PC-3 (cell line): ENCODE measurements at regions not wholly inside any gene's neighbourhood (a gene's known extent, or its start where the extent isn't known, plus 50 kb on each side); places are given as distances from the start of the nearest gene placed in this dataset.

ENCODE experiments used
- ATAC-seq: fragments of 200-7000 bp; cut with Tn5 transposase; 2 replicates; pipeline ENCODE4 v1.9.1; 2020; ENCODE audit warnings: mild to moderate bottlenecking, moderate library complexity
- BruUV-seq: library from RNA; stranded (reverse); fragments of 400-500 nt; replicated peaks from 2 replicates; lab custom pipeline; 2021; lab: Mats Ljungman, UMichigan
- CTCF ChIA-PET: fragments of 300-600 bp; sonication (Branson Sonifier 250); formaldehyde crosslinking; loops from one replicate; lab custom pipeline; 2022; ENCODE audit warnings: antibody characterized with exemption; lab: Charles Lee
- POLR2A ChIA-PET: fragments of 300-600 bp; sonication (Branson Sonifier 250); formaldehyde crosslinking; loops from one replicate; lab custom pipeline; 2022; ENCODE audit warnings: antibody characterized with exemption; ENCODE audit not compliant: unreplicated experiment; lab: Charles Lee
- DNase-seq: peaks from one replicate; pipeline ENCODE4 v3.0.0-alpha.2; 2015
- H2AFZ ChIP-seq: fragments of 300-600 bp; sonication (generic); 2 replicates; pipeline ENCODE4 v1.6.0; 2016; ENCODE audit warnings: antibody characterized with exemption, low read length
- H3F3A ChIP-seq: fragments of 300-600 bp; sonication (generic); one replicate; pipeline ENCODE4 v1.6.0; 2017; ENCODE audit warnings: antibody characterized with exemption, low read length, control low read depth, mild to moderate bottlenecking; ENCODE audit not compliant: unreplicated experiment
- H3K27ac ChIP-seq: fragments of 300-600 bp; sonication (generic); 2 replicates; pipeline ENCODE4 v1.5.1; 2016; ENCODE audit warnings: mild to moderate bottlenecking, low read length
- H3K27me3 ChIP-seq: fragments of 300-600 bp; sonication (generic); 2 replicates; pipeline ENCODE4 v1.6.1; 2016; ENCODE audit warnings: low read length, mixed read lengths
- H3K36me3 ChIP-seq: fragments of 300-600 bp; sonication (generic); 2 replicates; pipeline ENCODE4 v1.6.1; 2016; ENCODE audit warnings: low read depth, mixed run types, low read length, mixed read lengths
- H3K4me1 ChIP-seq: fragments of 300-600 bp; sonication (generic); 2 replicates; pipeline ENCODE4 v1.5.1; 2016; ENCODE audit warnings: low read length; ENCODE audit not compliant: insufficient read depth
- H3K4me2 ChIP-seq: fragments of 300-600 bp; sonication (generic); 2 replicates; pipeline ENCODE4 v1.6.0; 2016; ENCODE audit warnings: low read length
- H3K4me3 ChIP-seq: fragments of 300-600 bp; sonication (generic); 2 replicates; pipeline ENCODE4 v1.5.1; 2016; ENCODE audit warnings: mild to moderate bottlenecking, low read length, mixed read lengths
- H3K79me2 ChIP-seq: fragments of 300-600 bp; sonication (generic); 2 replicates; pipeline ENCODE4 v1.6.1; 2017; ENCODE audit warnings: low read length, mixed read lengths
- H3K9ac ChIP-seq: fragments of 300-600 bp; sonication (generic); 2 replicates; pipeline ENCODE4 v1.6.0; 2016; ENCODE audit warnings: mild to moderate bottlenecking, low read length
- H3K9me2 ChIP-seq: fragments of 300-600 bp; sonication (generic); replicated peaks from 2 replicates; pipeline ENCODE4 v1.6.1; 2016; ENCODE audit warnings: mixed run types, low read length, mixed read lengths
- H3K9me3 ChIP-seq: fragments of 300-600 bp; sonication (generic); 2 replicates; pipeline ENCODE4 v1.6.1; 2016; ENCODE audit warnings: low read length, mixed read lengths
- H4K20me1 ChIP-seq: fragments of 300-600 bp; sonication (generic); 2 replicates; pipeline ENCODE4 v1.6.1; 2016; ENCODE audit warnings: low read length, mixed read lengths
- EZH2 ChIP-seq: fragments of 300-600 bp; sonication (generic); IDR thresholded peaks from one replicate; pipeline ENCODE4 v1.6.1; 2017; ENCODE audit warnings: antibody characterized with exemption, mild to moderate bottlenecking, low read length; ENCODE audit not compliant: unreplicated experiment
- EZH2phosphoT487 ChIP-seq: fragments of 300-600 bp; sonication (generic); IDR thresholded peaks from 2 replicates; pipeline ENCODE4 v1.6.1; 2018; ENCODE audit warnings: mild to moderate bottlenecking, antibody characterized with exemption, low read length, borderline replicate concordance
- intact Hi-C: fragments of 100-400 bp; cut with micrococcal nuclease; formaldehyde crosslinking; loops from 2 replicates; pipeline ENCODE4 v1.9.0; 2023
- TF ChIP-seq, protein P1 (sequence below): fragments of 300-600 bp; sonication (generic); conservative IDR thresholded peaks from 2 replicates; pipeline ENCODE4 v1.5.1; 2017; ENCODE audit warnings: antibody characterized with exemption, low read depth, mild to moderate bottlenecking, low read length

DNA sequence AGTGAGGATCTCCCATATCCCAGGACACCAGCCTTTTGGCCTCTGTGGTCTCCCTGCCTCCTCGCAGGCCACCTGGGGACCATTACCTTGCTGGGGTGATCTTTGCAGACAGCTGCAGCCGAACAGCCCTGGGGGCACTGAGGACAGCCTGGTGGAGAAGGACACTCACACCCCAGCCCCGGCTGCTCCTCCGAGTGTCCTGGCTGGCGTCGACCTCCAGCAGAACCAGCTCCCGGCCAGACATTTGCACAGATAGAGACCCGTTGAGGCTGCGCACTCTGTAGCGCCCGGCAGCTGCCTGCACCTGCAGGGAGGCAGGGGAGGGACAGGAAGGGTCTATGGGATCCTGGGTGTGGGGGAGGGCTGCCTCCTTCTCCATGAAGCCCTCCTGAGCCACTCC, 90.3 kb downstream of the RMI2 start:
- H3K79me2 ChIP-seq, result no peaks in the 10 kb centered on the region
- no TSS peak for BruUV-seq
- no peak overlapping the region for H3K27ac ChIP-seq
- H3K9me3 ChIP-seq, result no peaks in the 10 kb centered on the region
- H3F3A ChIP-seq, result no peaks in the 10 kb centered on the region
- intact Hi-C loops, result no loop called here
- CTCF ChIA-PET, result no interaction called here
- no peaks in the 10 kb centered on the region for H4K20me1 ChIP-seq
- TF ChIP-seq EZH2phosphoT487 (no peak), EZH2 (no peak)
- TF ChIP-seq, protein P1, sequence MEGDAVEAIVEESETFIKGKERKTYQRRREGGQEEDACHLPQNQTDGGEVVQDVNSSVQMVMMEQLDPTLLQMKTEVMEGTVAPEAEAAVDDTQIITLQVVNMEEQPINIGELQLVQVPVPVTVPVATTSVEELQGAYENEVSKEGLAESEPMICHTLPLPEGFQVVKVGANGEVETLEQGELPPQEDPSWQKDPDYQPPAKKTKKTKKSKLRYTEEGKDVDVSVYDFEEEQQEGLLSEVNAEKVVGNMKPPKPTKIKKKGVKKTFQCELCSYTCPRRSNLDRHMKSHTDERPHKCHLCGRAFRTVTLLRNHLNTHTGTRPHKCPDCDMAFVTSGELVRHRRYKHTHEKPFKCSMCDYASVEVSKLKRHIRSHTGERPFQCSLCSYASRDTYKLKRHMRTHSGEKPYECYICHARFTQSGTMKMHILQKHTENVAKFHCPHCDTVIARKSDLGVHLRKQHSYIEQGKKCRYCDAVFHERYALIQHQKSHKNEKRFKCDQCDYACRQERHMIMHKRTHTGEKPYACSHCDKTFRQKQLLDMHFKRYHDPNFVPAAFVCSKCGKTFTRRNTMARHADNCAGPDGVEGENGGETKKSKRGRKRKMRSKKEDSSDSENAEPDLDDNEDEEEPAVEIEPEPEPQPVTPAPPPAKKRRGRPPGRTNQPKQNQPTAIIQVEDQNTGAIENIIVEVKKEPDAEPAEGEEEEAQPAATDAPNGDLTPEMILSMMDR, result no peak
- POLR2A ChIA-PET, result no interaction called here
- no peaks in the 10 kb centered on the region for H3K4me1 ChIP-seq
- no peak for ATAC-seq
- H3K9ac ChIP-seq, result no peak overlapping the region
- no peak overlapping the region for H3K4me3 ChIP-seq
- H3K36me3 ChIP-seq, result no peaks in the 10 kb centered on the region
- H3K27me3 ChIP-seq, result no peaks in the 10 kb centered on the region
- DNase-seq, result no peak
- H3K4me2 ChIP-seq, result no peak overlapping the region
- no peak overlapping the region for H2AFZ ChIP-seq
- H3K9me2 ChIP-seq, result no peaks in the 10 kb centered on the region

DNA sequence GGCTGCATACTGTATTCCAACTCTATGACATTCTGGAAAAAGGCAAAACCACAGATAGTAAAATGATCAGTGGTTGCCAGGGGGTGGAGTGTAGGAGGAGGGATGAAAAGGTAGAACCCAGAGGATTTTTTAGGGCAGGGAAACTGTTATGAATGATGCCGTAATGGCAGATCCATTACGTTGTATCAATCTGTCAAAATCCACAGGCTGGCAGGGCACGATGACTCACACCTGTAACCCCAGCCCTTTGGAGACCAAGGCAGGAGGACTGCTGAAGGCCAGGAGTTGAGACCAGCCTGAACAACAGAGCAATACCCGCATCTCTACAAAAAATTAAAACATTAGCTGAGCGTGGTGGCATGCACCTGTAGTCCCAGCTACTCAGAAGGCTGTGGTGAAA, 91.8 kb downstream of the RMI2 start:
- BruUV-seq, result no TSS peak
- ChIA-PET CTCF (no interaction called here), POLR2A (no interaction called here)
- Histone ChIP-seq H3K36me3 (no peaks in the 10 kb centered on the region), H3K27ac (no peak overlapping the region), H3K4me1 (no peaks in the 10 kb centered on the region), H3K4me2 (no peak overlapping the region), H3K9me3 (no peaks in the 10 kb centered on the region), H2AFZ (no peak overlapping the region), H4K20me1 (no peaks in the 10 kb centered on the region), H3K27me3 (no peaks in the 10 kb centered on the region), H3K4me3 (no peak overlapping the region), H3K79me2 (no peaks in the 10 kb centered on the region), H3K9ac (no peak overlapping the region), H3K9me2 (no peaks in the 10 kb centered on the region), H3F3A (no peaks in the 10 kb centered on the region)
- DNase-seq (no peak), ATAC-seq (no peak)
- TF ChIP-seq, protein P1, result no peak
- TF ChIP-seq EZH2, result no peak
- TF ChIP-seq EZH2phosphoT487, result no peak
- intact Hi-C loops, result no loop called here

DNA sequence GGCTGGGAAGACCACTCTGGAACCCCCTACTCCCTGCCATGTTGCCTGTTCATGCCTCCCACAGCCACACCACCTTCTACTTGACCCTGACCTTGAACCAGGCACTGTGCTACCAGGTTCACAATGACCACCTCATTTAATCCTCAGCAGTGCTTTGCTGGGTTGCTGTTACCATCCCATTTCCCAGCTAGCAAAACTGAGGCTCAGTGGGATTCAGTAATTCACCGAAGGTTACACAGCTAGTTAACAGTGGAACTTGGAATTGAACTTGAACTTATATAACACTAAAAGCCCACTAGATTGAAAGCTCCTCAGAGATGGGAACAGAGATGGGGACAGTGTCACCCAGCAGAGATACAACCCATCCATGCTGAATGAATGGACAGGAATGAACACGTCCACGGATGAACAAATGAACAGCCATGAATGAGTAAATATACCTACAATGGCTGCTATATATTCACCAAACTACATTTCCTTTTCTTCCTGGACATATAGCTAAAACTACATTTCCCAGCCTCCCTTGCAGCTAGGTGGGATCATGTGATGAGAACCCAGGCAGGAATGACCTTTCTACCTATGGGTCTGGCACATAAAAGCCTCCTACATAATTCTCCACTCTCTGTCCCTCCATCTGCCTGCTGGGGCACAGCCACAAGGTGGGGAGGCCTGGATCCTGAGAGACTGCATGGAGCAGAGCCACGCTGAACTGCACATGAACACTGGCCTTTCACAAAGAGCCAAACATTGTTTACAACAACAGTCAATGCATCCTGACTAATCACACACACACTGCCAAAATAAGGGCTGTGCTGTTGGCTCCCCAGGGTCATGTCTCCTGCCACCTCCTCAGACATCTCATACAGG, 94.8 kb downstream of the RMI2 start:
- Histone ChIP-seq H3F3A (no peaks in the 10 kb centered on the region), H2AFZ (no peak overlapping the region), H3K9me3 (no peaks in the 10 kb centered on the region), H3K27me3 (no peaks in the 10 kb centered on the region), H3K9ac (no peak overlapping the region), H3K4me3 (no peak overlapping the region), H3K27ac (no peak overlapping the region), H4K20me1 (no peaks in the 10 kb centered on the region), H3K36me3 (no peaks in the 10 kb centered on the region), H3K4me1 (no peaks in the 10 kb centered on the region), H3K4me2 (no peak overlapping the region), H3K79me2 (no peaks in the 10 kb centered on the region), H3K9me2 (no peaks in the 10 kb centered on the region)
- no peak for DNase-seq
- ChIA-PET POLR2A (no interaction called here), CTCF (no interaction called here)
- ATAC-seq, result no peak
- intact Hi-C loops, result no loop called here
- TF ChIP-seq EZH2phosphoT487 (no peak), EZH2 (no peak)
- TF ChIP-seq, protein P1, result no peak
- no TSS peak for BruUV-seq
